ENCODE measurements at regions not wholly inside any gene's neighbourhood (a gene's known extent, or its start where the extent isn't known, plus 50 kb on each side); places are given as distances from the start of the nearest gene placed in this dataset.
"Not testable (repeated sequence)": the region's sequence is repeated elsewhere in the genome, so short reads cannot be mapped to it uniquely, and the experiment has no call there.

DNA sequence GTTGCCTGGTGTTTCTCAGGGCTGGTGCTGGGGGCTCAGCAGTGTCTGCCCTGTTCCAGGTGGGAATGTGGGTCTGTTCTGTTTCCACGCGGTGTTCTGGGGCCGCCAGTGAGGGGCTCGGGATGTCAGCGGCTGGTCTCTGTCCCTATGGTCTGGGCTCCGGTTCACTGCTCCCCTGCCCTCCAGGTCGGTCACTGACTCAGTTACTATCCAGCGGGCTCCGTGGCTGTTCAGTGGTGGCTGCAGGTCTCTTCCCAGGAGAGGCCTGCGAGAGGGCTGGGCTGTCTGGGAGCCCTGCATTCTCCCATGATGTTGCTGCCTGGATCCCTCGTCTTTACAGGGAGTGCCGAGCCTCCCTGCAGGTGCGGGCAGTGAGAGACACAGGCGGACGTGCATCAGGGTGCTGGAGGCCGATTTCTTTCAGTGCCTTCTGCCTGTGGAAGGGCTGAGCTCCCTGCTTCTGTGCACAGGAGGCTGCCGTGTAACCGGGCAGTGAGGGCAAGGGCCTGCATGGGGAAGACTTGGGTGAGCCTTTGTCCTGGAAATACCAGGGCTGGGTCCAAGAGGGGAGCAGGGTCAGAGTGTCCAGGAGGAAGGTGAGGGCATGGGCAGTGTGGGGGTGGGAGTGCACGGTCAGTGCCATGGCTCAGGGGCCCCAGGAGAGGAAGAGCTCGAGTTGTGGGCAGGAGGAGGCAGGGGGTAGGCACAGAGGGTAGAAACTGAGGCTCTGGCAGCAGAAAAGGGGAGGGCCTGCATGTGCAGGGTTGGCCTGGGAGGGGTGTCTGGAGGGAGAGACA is 391.0 kb downstream of the TMEM121 start:
- DNase-seq (ENCODE audit: low read depth in 2 of 2): not testable (repeated sequence)

DNA sequence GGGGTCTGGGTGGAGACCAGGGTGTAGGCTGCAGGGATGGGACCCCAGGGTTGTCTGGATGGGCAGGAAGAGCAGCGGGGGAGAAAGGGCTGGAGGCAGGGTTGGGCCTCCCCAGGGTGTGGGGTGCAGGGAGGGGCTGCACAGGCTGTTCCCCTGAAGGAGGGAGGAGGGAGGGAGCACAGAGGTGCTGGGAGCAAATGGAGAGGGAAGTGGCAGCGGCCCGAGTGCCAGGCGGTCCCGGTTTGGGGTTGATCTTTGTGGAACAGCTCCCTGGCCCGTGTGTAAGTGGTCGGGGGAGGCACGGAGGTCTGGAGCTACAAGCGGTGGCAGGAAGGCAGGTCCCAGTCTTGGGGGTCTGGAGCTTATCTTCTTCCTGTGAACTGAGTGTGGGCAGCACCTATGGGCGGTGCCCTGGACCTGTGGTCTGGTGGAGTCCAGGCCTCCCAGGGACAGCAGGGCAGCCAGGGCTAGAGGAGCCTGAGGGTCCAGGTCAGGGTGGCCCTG is 391.6 kb downstream of the TMEM121 start:
- no peak for DNase-seq (ENCODE audit: low read depth in 2 of 2)

DNA sequence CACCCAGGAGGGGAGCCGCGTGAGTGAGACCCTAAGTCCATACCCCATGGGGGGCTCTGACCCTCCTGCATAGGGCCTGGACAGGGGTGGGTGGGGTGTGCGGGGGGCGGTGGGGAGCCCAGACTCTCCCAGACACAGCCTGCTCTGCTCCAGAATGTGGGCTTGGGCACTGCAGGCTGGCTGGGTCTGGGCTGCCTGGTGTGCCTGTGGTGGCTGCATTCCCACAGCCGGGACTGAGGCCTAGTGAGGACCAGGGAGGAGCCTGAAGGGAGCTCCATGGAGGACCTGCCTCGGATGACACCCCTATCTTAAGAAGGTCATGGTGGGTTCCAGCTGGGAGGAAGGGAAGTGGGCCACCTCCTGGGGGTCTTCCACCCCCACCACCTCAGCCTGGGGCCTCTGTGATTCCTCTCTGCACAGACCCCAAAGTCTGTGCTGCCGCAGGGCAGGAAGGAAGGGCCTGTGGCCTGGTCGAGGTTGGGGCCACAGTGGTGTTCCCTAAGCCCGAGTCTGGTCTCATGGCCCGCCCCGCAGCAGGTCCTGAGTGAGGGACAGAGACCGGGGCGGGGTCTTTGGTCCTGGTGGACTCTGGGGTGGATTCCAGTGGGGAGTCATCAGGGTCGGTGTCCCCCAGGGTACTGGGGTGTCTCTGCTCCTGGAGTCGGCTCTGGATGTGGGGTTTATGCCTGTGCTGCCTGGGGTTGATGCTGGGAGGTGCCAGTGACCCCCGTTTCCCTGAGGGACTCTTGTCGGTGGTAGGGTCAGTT is 392.3 kb downstream of the TMEM121 start:
- no peak for DNase-seq (ENCODE audit: low read depth in 2 of 2)

- DNase-seq (ENCODE audit: low read depth in 2 of 2): no peak
Measured at GRCh38 chr14:105919458-105920150, 393.2 kb downstream of the TMEM121 start.

GRCh38 chr14:105920151-105920700 is 393.8 kb downstream of the TMEM121 start:
- DNase-seq (ENCODE audit: low read depth in 2 of 2): not testable (repeated sequence)

DNA sequence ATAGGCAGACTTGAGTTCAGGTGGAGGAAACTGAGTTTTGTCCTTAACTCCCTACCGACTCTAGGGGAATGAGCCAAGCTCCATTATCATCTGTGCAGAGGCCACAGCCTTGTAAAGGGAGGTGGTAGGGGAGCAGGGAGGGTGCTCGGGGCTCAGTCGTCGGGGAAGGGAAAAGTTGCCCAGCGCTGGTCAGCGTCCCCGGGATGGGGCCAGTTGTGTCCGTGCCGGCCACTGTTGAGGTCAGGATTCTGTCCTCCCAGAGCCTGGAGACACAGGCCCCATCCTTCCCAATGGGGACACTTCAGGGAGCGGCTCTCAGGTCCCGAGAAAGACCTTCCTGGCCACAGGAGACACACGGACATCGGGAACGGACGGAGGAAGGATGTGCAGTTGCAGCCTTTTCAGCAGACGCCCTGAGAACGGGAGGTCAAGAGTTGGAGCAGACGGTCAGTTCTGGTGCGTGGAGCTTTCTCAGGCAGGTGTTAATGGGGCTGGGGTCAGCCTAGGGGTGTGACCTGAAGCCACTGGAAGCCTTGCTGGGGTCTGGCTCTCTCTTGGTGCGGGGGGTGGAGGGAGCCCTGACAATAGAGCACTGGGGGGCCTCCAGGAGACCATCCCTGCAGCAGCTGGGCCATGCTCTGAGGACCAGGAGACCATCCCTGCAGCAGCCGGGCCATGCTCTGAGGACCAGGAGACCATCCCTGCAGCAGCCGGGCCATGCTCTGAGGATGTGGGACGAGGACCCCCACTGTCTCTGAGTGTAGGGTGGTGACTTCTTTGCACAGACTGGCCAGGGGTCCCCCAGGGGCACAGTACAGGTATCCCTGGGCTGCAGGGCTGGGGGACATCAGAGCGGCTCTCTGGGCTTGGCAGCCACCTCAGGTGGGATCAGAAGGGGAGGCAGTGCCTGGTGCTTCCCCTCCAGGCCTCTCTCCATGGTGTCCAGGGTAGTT is 394.7 kb downstream of the TMEM121 start:
- DNase-seq (ENCODE audit: low read depth in 2 of 2): not testable (repeated sequence)

GRCh38 chr14:105921781-105922180 is 395.4 kb downstream of the TMEM121 start:
- DNase-seq (ENCODE audit: low read depth in 2 of 2): not testable (repeated sequence)

DNA sequence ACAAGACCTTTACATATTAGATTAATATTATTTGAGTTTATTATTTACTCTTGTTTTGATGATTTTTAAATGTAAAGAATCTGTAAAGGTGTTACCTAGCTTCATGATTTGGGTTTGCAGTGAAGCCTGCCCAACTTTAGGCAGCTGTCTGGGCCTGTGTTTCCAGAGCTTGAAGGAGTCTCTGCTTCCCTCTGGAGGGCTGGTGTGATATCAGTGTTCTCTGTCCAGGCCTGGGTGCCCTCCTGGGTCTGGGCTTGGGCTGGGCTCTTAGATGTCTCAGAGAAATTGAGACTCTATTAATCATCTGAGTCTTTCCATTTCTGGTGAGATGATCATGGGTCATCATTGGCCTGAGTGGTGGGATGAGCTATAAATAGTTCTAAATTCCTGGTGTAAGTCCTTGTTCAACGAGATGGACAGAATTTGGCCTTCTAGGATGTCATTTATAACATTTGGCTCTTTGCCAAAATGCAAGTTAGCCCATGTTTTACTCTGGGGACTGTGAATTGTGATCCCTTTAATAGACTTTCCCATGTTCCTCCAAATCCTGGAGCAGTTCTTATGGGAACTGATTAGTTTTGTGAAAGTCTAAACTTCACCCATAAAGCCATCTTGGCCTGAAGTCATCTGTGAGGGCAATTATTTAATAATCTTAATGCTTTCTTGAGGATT is 397.3 kb downstream of the TMEM121 start:
- not testable (repeated sequence) for DNase-seq (ENCODE audit: low read depth in 2 of 2)

- no peak for DNase-seq (ENCODE audit: low read depth in 2 of 2)
Measured at GRCh38 chr14:105924951-105925591, 398.7 kb downstream of the TMEM121 start.

GRCh38 chr14:105925615-105926372 is 399.4 kb downstream of the TMEM121 start:
- DNase-seq (ENCODE audit: low read depth in 2 of 2): no peak

- DNase-seq (ENCODE audit: low read depth in 2 of 2): no peak
Measured at GRCh38 chr14:105926373-105927095, 400.2 kb downstream of the TMEM121 start.

DNA sequence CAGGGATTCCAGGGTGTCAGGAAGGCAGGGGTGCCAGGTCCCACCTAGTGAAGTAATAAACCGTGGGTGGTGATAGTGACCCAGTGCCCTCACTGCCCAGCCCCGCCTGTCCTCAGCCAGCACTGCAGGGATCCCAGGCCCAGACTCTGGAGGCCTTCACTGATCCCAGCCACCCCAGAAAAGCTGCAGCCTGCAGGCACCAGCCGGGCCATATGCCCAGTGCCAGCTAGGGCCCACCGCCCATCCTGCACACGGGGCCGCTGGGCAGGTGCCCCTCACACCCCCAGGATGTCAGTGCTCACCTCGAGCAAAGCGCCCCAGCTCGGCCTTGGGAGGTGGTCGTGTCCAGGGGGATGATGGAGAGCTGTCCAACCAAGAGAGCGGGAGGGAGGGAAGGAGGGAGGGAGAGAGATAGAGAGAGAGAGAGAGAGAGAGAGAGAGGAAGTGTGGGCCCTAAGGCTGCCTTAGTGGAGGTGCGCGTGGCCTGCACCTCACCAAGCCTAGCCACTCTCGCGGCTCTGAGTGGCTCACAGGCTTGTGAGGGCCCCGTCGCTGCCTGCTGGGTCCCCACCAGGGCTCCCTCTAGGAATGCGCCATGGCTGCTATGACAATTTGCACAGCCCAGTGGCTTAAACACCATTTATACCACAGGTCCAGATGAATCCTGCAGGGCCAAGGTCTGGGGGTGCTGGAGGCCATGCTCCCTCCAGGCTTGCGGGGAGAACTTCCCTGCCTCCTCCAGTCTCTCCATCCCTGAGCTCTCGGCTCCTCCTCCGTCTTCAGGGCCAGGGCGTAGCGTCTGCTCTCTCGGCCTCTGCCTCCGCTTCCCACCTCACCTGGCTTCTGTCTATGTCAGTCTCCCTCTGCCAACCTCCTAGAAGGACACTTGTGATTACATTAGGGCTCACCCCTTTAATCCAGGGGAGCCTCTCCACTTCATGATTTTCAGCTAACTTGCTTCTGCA is 401.0 kb downstream of the TMEM121 start:
- DNase-seq (ENCODE audit: low read depth in 2 of 2): no peak

DNA sequence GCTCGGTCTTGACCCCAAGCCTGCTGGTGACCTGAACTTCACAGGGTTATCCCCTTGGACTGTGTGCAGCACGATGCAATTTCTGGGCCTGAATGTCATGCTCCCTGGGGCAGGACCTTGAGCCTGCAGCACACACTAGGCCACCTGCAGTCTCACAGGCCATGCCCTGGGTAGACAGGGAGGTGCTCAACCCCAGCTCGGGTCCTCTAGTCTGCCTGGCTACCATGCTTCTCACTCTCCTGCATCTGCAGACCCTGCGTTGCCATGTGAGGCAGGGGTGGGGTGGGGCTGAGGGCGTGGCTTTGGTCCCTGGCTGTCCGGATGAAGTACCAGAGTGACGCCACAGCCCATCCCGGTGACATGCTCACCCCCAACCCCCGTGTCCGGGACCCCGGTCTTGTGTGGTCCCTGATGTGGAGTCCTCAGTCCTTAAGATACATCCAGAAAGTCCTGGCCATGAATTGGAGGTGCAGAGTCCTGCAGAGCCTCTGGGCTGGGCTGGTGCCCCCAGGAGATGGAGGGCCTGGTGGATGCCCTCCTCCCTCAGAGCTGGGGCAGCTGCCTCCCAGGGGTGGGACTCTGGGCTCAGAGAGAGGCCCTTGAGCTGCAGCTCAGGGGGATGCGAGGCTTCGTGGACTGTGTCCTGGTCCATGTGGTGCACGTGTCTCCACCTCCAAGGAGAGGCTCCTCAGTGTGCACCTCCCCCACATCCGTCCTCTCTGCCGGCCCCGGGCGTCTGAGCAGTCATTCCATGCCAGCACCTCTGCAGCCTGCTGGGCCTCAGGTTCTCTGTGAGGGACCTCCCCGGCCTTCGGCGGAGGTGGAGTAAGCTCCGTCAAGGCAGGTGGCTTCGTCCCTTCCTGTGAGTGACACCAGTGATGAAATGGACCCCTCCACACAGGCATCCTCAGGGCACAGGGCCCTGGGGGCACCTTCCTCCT is 402.1 kb downstream of the TMEM121 start:
- DNase-seq (ENCODE audit: low read depth in 2 of 2): not testable (repeated sequence)

- no peak for DNase-seq (ENCODE audit: low read depth in 2 of 2)
Measured at GRCh38 chr14:105929327-105930081, 403.1 kb downstream of the TMEM121 start.

DNA sequence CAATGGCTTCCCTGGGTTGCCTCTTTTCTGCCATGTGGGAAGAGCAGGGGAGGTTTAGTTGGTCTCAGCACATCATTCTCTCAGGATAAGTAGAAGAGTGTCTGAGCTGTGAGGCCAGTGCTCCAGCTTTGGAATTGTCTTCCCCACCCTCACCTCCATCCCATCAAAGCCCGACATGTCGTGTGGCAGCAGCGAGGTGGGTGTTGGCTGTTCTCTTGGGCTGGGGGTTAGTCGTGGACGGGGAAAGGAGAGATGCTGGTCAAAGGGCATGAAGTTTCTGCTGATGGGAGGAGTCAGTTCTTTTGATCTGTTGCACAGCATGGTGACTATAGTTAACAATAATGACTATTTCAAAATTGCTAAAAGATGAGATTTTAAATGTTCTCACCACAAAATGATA is 404.2 kb downstream of the TMEM121 start:
- no peak for DNase-seq (ENCODE audit: low read depth in 2 of 2)

Data from stimulated activated CD8-positive, alpha-beta memory T cell treated with anti-CD3 and anti-CD28 coated beads, Interleukin-7, amount 100 ng/mL, for 4 hours (primary cell).